Fibroblast of pulmonary artery (primary cell): ENCODE measurements at regions not wholly inside any gene's neighbourhood (a gene's known extent, or its start where the extent isn't known, plus 50 kb on each side); places are given as distances from the start of the nearest gene placed in this dataset.
A peak's percentile ranks its signal among the peaks of the same experiment; 100 is the strongest.

Source experiments
- DNase-seq: peaks from one replicate; pipeline ENCODE4 v3.0.0-alpha.2; 2010; ENCODE audit warnings: low read depth
- H3K4me3 ChIP-seq: replicated peaks from 2 replicates; pipeline ENCODE4 v1.5.1; 2011; ENCODE audit warnings: low read depth, mild to moderate bottlenecking, control low read depth, low read length, moderate library complexity
- CTCF ChIP-seq: IDR thresholded peaks from 2 replicates; pipeline ENCODE4 v1.5.1; 2011; ENCODE audit warnings: mild to moderate bottlenecking, control low read depth, low read length, inconsistent platforms; ENCODE audit errors: missing control alignments

GRCh38 chr4:71251261-71251660 lies 87.6 kb upstream of the SLC4A4 start:
- no peak overlapping the region for H3K4me3 ChIP-seq
- TF ChIP-seq CTCF = no peak
- DNase-seq = peak; percentile 17

- DNase-seq = peak; percentile 20
Observed at GRCh38 chr4:71253545-71253944, 85.3 kb upstream of the SLC4A4 start.

GRCh38 chr4:71254451-71255012 lies 84.3 kb upstream of the SLC4A4 start:
- no peak for DNase-seq
- TF ChIP-seq CTCF = no peak
- H3K4me3 ChIP-seq = no peak overlapping the region

More at GRCh38 chr4:71253545-71253944, 85.3 kb upstream of the SLC4A4 start:
- no peak overlapping the region for H3K4me3 ChIP-seq
- no peak for TF ChIP-seq CTCF

- no peak for TF ChIP-seq CTCF
- H3K4me3 ChIP-seq = no peak overlapping the region
- DNase-seq = no peak
Observed at GRCh38 chr4:71255976-71256375, 82.8 kb upstream of the SLC4A4 start.

GRCh38 chr4:71257761-71258160 lies 81.1 kb upstream of the SLC4A4 start:
- TF ChIP-seq CTCF = no peak
- DNase-seq = no peak
- no peak overlapping the region for H3K4me3 ChIP-seq

GRCh38 chr4:71258323-71258722 lies 80.5 kb upstream of the SLC4A4 start:
- no peak for TF ChIP-seq CTCF
- no peak overlapping the region for H3K4me3 ChIP-seq
- DNase-seq = no peak

- DNase-seq = no peak
- TF ChIP-seq CTCF = no peak
- H3K4me3 ChIP-seq = no peak overlapping the region
Observed at GRCh38 chr4:71259280-71259679, 79.5 kb upstream of the SLC4A4 start.
